Transverse colon (tissue), 4 donors: ENCODE measurements at regions not wholly inside any gene's neighbourhood (a gene's known extent, or its start where the extent isn't known, plus 50 kb on each side); places are given as distances from the start of the nearest gene placed in this dataset.

Experiments
- DNase-seq: peaks from one replicate; pipeline ENCODE4 v3.0.0-alpha.2; 2019
- H3K27ac ChIP-seq, 4 donors: fragments of 200-600 bp; sonication (generic); 2 replicates each; pipeline ENCODE4 v1.5.1; 2016 to 2018; ENCODE audit warnings: inconsistent platforms in 4 of 4
- H3K27me3 ChIP-seq: fragments of 200-600 bp; sonication (generic); 2 replicates; pipeline ENCODE4 v1.5.1; 2017; ENCODE audit warnings: inconsistent platforms
- H3K36me3 ChIP-seq, 4 donors: fragments of 200-600 bp; sonication (generic); 2 replicates each; pipeline ENCODE4 v1.5.1; 2017 to 2019; ENCODE audit warnings: inconsistent platforms in 4 of 4
- H3K4me1 ChIP-seq, 4 donors: fragments of 200-600 bp; sonication (generic); 2 replicates each; pipeline ENCODE4 v1.5.1; 2017 to 2020; ENCODE audit warnings: inconsistent platforms in 4 of 4
- H3K4me3 ChIP-seq, 4 donors: fragments of 200-600 bp; sonication (generic); 1 replicate in 1 of 4; 2 replicates in 3 of 4; pipeline versions ENCODE4 v1.5.1 to v1.6.1; 2017 to 2019; ENCODE audit warnings: inconsistent platforms in 4 of 4
- H3K9me3 ChIP-seq, 2 donors: fragments of 200-600 bp; sonication (generic); 2 replicates each; pipeline ENCODE4 v1.5.1; 2017 to 2019; ENCODE audit warnings: inconsistent platforms in 2 of 2
- EP300 ChIP-seq: sonication (generic); formaldehyde crosslinking; IDR thresholded peaks from one replicate; pipeline ENCODE4 v1.6.1; 2017; ENCODE audit warnings: antibody characterized with exemption, low read depth
- POLR2A ChIP-seq: fragments of 450-650 bp; IDR thresholded peaks from one replicate; pipeline ENCODE4 v1.6.1; 2016; ENCODE audit warnings: antibody characterized with exemption, mild to moderate bottlenecking, moderate library complexity
- POLR2AphosphoS5 ChIP-seq, 3 donors: sonication (generic); formaldehyde crosslinking; IDR thresholded peaks; one replicate each; pipeline ENCODE4 v1.6.1; 2016; ENCODE audit warnings: antibody characterized with exemption in 3 of 3
- WGBS, 2 donors: methylation state at CpG; one replicate each; pipeline ENCODE4 v1.1.5; 2018; ENCODE audit warnings: low coverage in 1 of 2; 5-methylcytosine and 5-hydroxymethylcytosine counted together
- in situ Hi-C, 4 donors: fragments of 200-750 bp; cut with MboI; loops; one replicate each; pipeline versions ENCODE4 v1.15.0 to v1.15.1; 2017; ENCODE audit warnings: low sequenced_read_pairs in 3 of 4, low pct_ligation_motif_present in 1 of 4, low pct_unique_long_range_greater_than_20kb in 1 of 4
- intact Hi-C: fragments of 100-400 bp; cut with DNase I; formaldehyde crosslinking; loops from one replicate; pipeline ENCODE4 v1.15.1; 2023; ENCODE audit warnings: low total_unique reads
- TF ChIP-seq, protein P1 (sequence below), 5 experiments: fragments of 200-600 bp in 3 of 5; fragments of 450-650 bp in 2 of 5; sonication (generic) in 3 of 5; IDR thresholded peaks; 1 replicate in 2 of 5; 2 replicates in 3 of 5; pipeline ENCODE4 v1.5.1; 2016 to 2017; ENCODE audit warnings: antibody characterized with exemption in 5 of 5, inconsistent platforms in 3 of 5, mild to moderate bottlenecking in 2 of 5, moderate library complexity in 1 of 5

DNA sequence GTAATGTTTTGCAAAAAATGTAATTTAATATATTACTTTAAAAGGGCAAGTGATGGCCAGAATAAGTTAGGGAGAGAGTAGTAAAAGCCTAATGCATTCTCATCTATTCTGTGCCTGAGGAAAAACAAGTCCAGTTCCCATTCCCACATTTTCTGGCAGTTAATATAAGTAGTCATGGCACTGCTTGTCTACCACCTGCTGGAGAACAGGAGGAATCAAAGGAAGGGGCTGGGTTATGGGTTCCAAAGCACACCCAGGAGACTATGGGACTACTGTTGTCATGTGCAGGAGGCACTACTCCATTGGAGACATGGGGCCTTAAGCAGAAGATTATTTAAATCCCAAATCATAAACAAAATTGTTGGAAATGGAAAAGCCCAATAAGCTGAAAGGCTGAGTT, 2618.6 kb downstream of the ARAP2 start:
- no peaks in the 10 kb centered on the region for H3K36me3 ChIP-seq
- TF ChIP-seq POLR2AphosphoS5 (IDR thresholded peaks at IDR 0.05): no peak
- TF ChIP-seq, protein P1, sequence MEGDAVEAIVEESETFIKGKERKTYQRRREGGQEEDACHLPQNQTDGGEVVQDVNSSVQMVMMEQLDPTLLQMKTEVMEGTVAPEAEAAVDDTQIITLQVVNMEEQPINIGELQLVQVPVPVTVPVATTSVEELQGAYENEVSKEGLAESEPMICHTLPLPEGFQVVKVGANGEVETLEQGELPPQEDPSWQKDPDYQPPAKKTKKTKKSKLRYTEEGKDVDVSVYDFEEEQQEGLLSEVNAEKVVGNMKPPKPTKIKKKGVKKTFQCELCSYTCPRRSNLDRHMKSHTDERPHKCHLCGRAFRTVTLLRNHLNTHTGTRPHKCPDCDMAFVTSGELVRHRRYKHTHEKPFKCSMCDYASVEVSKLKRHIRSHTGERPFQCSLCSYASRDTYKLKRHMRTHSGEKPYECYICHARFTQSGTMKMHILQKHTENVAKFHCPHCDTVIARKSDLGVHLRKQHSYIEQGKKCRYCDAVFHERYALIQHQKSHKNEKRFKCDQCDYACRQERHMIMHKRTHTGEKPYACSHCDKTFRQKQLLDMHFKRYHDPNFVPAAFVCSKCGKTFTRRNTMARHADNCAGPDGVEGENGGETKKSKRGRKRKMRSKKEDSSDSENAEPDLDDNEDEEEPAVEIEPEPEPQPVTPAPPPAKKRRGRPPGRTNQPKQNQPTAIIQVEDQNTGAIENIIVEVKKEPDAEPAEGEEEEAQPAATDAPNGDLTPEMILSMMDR (IDR thresholded peaks at IDR 0.05): no peak
- no peak for TF ChIP-seq POLR2A
- TF ChIP-seq EP300: no peak
- in situ Hi-C loops: no loop called here

DNA sequence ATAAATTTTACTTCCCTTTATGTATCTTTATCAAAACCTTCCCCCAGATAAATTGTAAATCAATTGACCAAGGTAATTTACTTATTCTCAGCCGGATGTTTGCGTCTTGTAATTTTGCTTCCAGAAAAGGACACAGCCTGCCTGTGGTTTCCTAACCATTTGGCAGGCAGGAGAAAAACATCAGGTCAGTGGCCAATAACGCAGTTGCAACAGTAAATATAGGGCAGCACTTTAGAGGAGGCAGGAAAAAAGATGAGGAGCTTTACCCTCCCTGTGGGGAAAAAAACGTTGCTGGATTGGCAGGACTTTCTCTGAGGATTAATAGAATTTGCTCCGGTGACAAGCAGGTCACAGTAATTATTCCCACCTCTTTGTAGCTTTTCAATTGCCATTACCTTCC, 2618.1 kb downstream of the ARAP2 start:
- Histone ChIP-seq H3K27me3 (no peaks in the 10 kb centered on the region), H3K36me3 (no peaks in the 10 kb centered on the region), H3K4me3 (no peak overlapping the region), H3K9me3 (no peaks in the 10 kb centered on the region), H3K4me1 (no peaks in the 10 kb centered on the region), H3K27ac (no peak overlapping the region)
- intact Hi-C loops (no loop called here), in situ Hi-C loops (no loop called here)
- 30 to 52% methylated on average over 5 of the region's 5 CpGs for WGBS, 2 donors
- TF ChIP-seq, protein P1 (IDR thresholded peaks at IDR 0.05): no peak
- TF ChIP-seq EP300: no peak
- TF ChIP-seq POLR2AphosphoS5 (IDR thresholded peaks at IDR 0.05): no peak
- TF ChIP-seq POLR2A: no peak
- DNase-seq: no peak

More for the DNA sequence above, 2618.6 kb downstream of the ARAP2 start:
- Histone ChIP-seq H3K4me1 (no peaks in the 10 kb centered on the region), H3K9me3 (no peaks in the 10 kb centered on the region), H3K27me3 (no peaks in the 10 kb centered on the region), H3K27ac (no peak overlapping the region), H3K4me3 (no peak overlapping the region)
- intact Hi-C loops: no loop called here
- DNase-seq: no peak

DNA sequence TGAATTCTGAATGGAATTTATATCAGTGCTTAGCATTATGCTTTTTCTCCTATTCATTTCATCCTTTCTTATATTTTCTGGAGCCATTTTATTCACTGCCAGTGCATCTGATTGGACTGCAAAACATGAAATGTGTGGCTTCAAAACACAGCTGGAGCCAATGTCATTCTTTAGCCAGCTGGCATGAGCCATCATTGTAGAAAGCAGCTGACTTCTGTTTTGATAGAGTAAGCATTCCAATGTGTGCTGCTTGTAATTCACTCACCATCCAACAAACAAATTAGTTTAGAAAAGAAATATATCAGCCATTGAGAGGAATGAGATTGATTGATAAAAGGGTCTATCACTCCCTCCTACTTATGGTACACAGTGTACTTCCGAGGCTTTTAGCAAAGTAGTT, 2616.0 kb downstream of the ARAP2 start:
- no peaks in the 10 kb centered on the region for H3K4me1 ChIP-seq
- no peaks in the 10 kb centered on the region for H3K36me3 ChIP-seq
- no peak overlapping the region for H3K4me3 ChIP-seq
- TF ChIP-seq EP300 (no peak), POLR2A (no peak), POLR2AphosphoS5 (IDR thresholded peaks at IDR 0.05) (no peak)
- TF ChIP-seq, protein P1 (IDR thresholded peaks at IDR 0.05): no peak
- H3K27ac ChIP-seq: no peak overlapping the region
- no peak for DNase-seq
- intact Hi-C loops (no loop called here), in situ Hi-C loops (no loop called here)
- H3K27me3 ChIP-seq: no peaks in the 10 kb centered on the region
- 71 to 75% methylated on average over 1 of the region's 1 CpG for WGBS, 2 donors
- no peaks in the 10 kb centered on the region for H3K9me3 ChIP-seq

DNA sequence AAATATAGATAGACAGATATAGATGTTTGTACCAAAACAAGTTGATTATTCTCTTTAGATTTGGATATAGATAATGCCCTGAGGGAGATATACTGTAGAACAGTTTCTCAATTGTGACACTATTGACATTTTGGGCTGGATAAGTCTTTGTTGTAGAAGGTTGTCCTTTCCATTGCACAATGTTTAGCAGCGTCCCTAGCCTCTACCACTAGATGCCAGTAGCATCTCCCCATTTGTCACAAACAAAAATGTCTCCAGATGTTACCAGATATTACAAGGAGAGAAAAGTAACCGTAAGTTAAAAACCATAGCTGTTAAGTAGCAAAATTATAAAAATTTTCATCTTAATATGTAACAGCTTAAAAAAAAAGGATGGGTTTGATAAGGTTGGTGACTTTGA, 2595.3 kb downstream of the ARAP2 start:
- intact Hi-C loops: no loop called here
- TF ChIP-seq EP300: no peak
- TF ChIP-seq, protein P1 (IDR thresholded peaks at IDR 0.05): no peak
- TF ChIP-seq POLR2AphosphoS5 (IDR thresholded peaks at IDR 0.05): no peak
- no peak for TF ChIP-seq POLR2A
- DNase-seq: no peak
- Histone ChIP-seq H3K27ac (no peak overlapping the region), H3K9me3 (no peaks in the 10 kb centered on the region), H3K4me3 (no peak overlapping the region), H3K36me3 (no peaks in the 10 kb centered on the region), H3K4me1 (no peaks in the 10 kb centered on the region), H3K27me3 (no peaks in the 10 kb centered on the region)
- 32 to 45% methylated on average over 2 of the region's 2 CpGs for WGBS, 2 donors
- in situ Hi-C loops: no loop called here
